ENCODE measurements at regions not wholly inside any gene's neighbourhood (a gene's known extent, or its start where the extent isn't known, plus 50 kb on each side); places are given as distances from the start of the nearest gene placed in this dataset.
A peak's percentile ranks its signal among the peaks of the same experiment; 100 is the strongest.

GRCh38 chr6:77368660-77369313, 94.5 kb downstream of the HTR1B start:
- TF ChIP-seq JUND (IDR thresholded peaks at IDR 0.05) (no peak), ZNF274 (IDR thresholded peaks at IDR 0.05; ENCODE audit: low read depth, low read length) (no peak), POLR2AphosphoS5 (IDR thresholded peaks at IDR 0.05; ENCODE audit: low read depth, low read length) (peak; percentile 68), EZH2 (IDR thresholded peaks at IDR 0.05) (no peak), CTCF (IDR thresholded peaks at IDR 0.05 in 2 of 3, conservative IDR thresholded peaks at IDR 0.05 in 1 of 3; ENCODE audit: borderline replicate concordance in 1 of 3, insufficient read depth in 1 of 3, low read depth in 2 of 3, low read length in 2 of 3) (no peak), REST (IDR thresholded peaks at IDR 0.05; ENCODE audit: low read depth) (no peak), SRF (IDR thresholded peaks at IDR 0.05; ENCODE audit: low read depth) (no peak)
